ENCODE measurements at regions not wholly inside any gene's neighbourhood (a gene's known extent, or its start where the extent isn't known, plus 50 kb on each side); places are given as distances from the start of the nearest gene placed in this dataset.

DNA sequence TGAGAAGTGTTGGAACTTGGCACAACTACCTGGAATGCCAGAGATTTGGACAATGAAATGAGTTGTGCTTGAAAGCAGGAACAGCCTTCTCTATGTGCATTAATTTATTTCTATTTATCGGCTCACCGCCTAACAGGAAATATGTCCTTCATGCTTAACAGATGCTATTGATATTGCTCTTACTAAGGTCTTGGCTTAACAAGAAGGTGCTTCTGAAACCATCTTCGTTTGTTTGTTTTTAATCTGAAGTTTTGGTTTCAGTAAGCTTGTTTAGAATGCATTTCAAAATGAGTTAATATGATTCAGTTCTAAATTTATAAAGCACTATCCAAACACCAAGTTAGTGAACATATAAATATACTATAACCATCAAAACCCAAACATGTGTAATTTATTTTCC lies 898.3 kb upstream of the B3GALT2 start:
- TF ChIP-seq SP1 (IDR thresholded peaks at IDR 0.05; ENCODE audit: low read depth) (no peak), ZNF274 (IDR thresholded peaks at IDR 0.05; ENCODE audit: low read depth, low read length) (no peak), EZH2phosphoT487 (IDR thresholded peaks at IDR 0.05; ENCODE audit: borderline replicate concordance) (no peak)
- TF ChIP-seq, protein P1, sequence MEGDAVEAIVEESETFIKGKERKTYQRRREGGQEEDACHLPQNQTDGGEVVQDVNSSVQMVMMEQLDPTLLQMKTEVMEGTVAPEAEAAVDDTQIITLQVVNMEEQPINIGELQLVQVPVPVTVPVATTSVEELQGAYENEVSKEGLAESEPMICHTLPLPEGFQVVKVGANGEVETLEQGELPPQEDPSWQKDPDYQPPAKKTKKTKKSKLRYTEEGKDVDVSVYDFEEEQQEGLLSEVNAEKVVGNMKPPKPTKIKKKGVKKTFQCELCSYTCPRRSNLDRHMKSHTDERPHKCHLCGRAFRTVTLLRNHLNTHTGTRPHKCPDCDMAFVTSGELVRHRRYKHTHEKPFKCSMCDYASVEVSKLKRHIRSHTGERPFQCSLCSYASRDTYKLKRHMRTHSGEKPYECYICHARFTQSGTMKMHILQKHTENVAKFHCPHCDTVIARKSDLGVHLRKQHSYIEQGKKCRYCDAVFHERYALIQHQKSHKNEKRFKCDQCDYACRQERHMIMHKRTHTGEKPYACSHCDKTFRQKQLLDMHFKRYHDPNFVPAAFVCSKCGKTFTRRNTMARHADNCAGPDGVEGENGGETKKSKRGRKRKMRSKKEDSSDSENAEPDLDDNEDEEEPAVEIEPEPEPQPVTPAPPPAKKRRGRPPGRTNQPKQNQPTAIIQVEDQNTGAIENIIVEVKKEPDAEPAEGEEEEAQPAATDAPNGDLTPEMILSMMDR (IDR thresholded peaks at IDR 0.05 in 2 of 3, conservative IDR thresholded peaks at IDR 0.05 in 1 of 3; ENCODE audit: borderline replicate concordance in 1 of 3, insufficient read depth in 1 of 3, low read depth in 2 of 3, low read length in 2 of 3): no peak
- TF ChIP-seq, protein P2, sequence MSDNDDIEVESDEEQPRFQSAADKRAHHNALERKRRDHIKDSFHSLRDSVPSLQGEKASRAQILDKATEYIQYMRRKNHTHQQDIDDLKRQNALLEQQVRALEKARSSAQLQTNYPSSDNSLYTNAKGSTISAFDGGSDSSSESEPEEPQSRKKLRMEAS (IDR thresholded peaks at IDR 0.05): no peak
- TF ChIP-seq, protein P3, sequence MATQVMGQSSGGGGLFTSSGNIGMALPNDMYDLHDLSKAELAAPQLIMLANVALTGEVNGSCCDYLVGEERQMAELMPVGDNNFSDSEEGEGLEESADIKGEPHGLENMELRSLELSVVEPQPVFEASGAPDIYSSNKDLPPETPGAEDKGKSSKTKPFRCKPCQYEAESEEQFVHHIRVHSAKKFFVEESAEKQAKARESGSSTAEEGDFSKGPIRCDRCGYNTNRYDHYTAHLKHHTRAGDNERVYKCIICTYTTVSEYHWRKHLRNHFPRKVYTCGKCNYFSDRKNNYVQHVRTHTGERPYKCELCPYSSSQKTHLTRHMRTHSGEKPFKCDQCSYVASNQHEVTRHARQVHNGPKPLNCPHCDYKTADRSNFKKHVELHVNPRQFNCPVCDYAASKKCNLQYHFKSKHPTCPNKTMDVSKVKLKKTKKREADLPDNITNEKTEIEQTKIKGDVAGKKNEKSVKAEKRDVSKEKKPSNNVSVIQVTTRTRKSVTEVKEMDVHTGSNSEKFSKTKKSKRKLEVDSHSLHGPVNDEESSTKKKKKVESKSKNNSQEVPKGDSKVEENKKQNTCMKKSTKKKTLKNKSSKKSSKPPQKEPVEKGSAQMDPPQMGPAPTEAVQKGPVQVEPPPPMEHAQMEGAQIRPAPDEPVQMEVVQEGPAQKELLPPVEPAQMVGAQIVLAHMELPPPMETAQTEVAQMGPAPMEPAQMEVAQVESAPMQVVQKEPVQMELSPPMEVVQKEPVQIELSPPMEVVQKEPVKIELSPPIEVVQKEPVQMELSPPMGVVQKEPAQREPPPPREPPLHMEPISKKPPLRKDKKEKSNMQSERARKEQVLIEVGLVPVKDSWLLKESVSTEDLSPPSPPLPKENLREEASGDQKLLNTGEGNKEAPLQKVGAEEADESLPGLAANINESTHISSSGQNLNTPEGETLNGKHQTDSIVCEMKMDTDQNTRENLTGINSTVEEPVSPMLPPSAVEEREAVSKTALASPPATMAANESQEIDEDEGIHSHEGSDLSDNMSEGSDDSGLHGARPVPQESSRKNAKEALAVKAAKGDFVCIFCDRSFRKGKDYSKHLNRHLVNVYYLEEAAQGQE (IDR thresholded peaks at IDR 0.05; ENCODE audit: low read depth): no peak

Data from HCT116 (cell line).